ENCODE measurements at regions not wholly inside any gene's neighbourhood (a gene's known extent, or its start where the extent isn't known, plus 50 kb on each side); places are given as distances from the start of the nearest gene placed in this dataset.

GRCh38 chr1:164504749-164505148, 54.2 kb upstream of the PBX1 start:
- ChIA-PET POLR2A (no interaction called here), CTCF (no interaction called here)
- ATAC-seq (ENCODE audit: poor library complexity) (no peak), DNase-seq (no peak)
- H3K4me3 ChIP-seq (ENCODE audit: low read length): no peak overlapping the region
- Mint-ChIP-seq H3K36me3 (ENCODE audit: low read depth) (no peaks in the 10 kb centered on the region), H3K27me3 (no peaks in the 10 kb centered on the region), H3K9me3 (peaks cover 4% of the 10 kb centered on the region), H3K4me1 (ENCODE audit: low read depth) (no peaks in the 10 kb centered on the region), H3K27ac (no peak overlapping the region), H3K4me3 (no peak overlapping the region)
- intact Hi-C loops (cut with DNase I, micrococcal nuclease): no loop called here
- H3K36me3 ChIP-seq (ENCODE audit: insufficient read depth, low read length): no peaks in the 10 kb centered on the region
- TF ChIP-seq, protein P1, sequence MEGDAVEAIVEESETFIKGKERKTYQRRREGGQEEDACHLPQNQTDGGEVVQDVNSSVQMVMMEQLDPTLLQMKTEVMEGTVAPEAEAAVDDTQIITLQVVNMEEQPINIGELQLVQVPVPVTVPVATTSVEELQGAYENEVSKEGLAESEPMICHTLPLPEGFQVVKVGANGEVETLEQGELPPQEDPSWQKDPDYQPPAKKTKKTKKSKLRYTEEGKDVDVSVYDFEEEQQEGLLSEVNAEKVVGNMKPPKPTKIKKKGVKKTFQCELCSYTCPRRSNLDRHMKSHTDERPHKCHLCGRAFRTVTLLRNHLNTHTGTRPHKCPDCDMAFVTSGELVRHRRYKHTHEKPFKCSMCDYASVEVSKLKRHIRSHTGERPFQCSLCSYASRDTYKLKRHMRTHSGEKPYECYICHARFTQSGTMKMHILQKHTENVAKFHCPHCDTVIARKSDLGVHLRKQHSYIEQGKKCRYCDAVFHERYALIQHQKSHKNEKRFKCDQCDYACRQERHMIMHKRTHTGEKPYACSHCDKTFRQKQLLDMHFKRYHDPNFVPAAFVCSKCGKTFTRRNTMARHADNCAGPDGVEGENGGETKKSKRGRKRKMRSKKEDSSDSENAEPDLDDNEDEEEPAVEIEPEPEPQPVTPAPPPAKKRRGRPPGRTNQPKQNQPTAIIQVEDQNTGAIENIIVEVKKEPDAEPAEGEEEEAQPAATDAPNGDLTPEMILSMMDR (IDR thresholded peaks at IDR 0.05): no peak
- H3K27ac ChIP-seq (ENCODE audit: low read depth in 1 of 2, low read length in 2 of 2): no peak overlapping the region
- peaks cover 0 to 11% of the 10 kb centered on the region in 2 experiments for H3K9me3 ChIP-seq (ENCODE audit: control insufficient read depth in 1 of 2, insufficient read depth in 1 of 2, low read length in 2 of 2)
- H3K27me3 ChIP-seq (ENCODE audit: control insufficient read depth in 1 of 2, insufficient read depth in 2 of 2, low read length in 2 of 2): no peaks in the 10 kb centered on the region
- H3K4me1 ChIP-seq (ENCODE audit: insufficient read depth, low read length): no peaks in the 10 kb centered on the region
